Breast epithelium (tissue), 4 donors: ENCODE measurements at regions not wholly inside any gene's neighbourhood (a gene's known extent, or its start where the extent isn't known, plus 50 kb on each side); places are given as distances from the start of the nearest gene placed in this dataset.

ENCODE experiments used
- DNase-seq, 2 donors: peaks; one replicate each; pipeline ENCODE4 v3.0.0-alpha.2; 2019; ENCODE audit warnings: low spot score in 2 of 2
- H3K27ac ChIP-seq, 2 donors: fragments of 200-600 bp; sonication (generic) in 1 of 2; one replicate each; pipeline ENCODE4 v1.5.1; 2016 to 2019; ENCODE audit warnings: mild to moderate bottlenecking in 1 of 2
- H3K27me3 ChIP-seq, 2 donors: fragments of 200-600 bp; sonication (generic) in 1 of 2; one replicate each; pipeline versions ENCODE4 v1.5.1 to v1.6.0; 2017 to 2019; ENCODE audit warnings: control low read depth in 1 of 2, mild to moderate bottlenecking in 1 of 2
- H3K36me3 ChIP-seq: fragments of 200-600 bp; one replicate; pipeline ENCODE4 v1.5.1; 2019
- H3K4me1 ChIP-seq, 2 donors: fragments of 200-600 bp; sonication (generic); one replicate each; pipeline ENCODE4 v1.5.1; 2016 to 2019; ENCODE audit warnings: control low read depth in 1 of 2
- H3K4me3 ChIP-seq, 3 donors: fragments of 200-600 bp; sonication (generic); 1 replicate in 2 of 3; 2 replicates in 1 of 3; pipeline ENCODE4 v1.5.1; 2016 to 2019; ENCODE audit warnings: mild to moderate bottlenecking in 3 of 3, moderate library complexity in 2 of 3
- H3K9me3 ChIP-seq, 2 donors: fragments of 200-600 bp; sonication (generic) in 1 of 2; one replicate each; pipeline ENCODE4 v1.5.1; 2016 to 2019; ENCODE audit warnings: control low read depth in 1 of 2
- CTCF ChIP-seq, 3 donors: fragments of 450-650 bp; IDR thresholded peaks; one replicate each; pipeline ENCODE4 v1.5.1; 2016 to 2017; ENCODE audit warnings: antibody characterized with exemption in 3 of 3, mild to moderate bottlenecking in 3 of 3, moderate library complexity in 3 of 3
- POLR2A ChIP-seq: fragments of 450-650 bp; IDR thresholded peaks from one replicate; pipeline ENCODE4 v1.6.1; 2016; ENCODE audit warnings: antibody characterized with exemption, mild to moderate bottlenecking, moderate library complexity
- POLR2AphosphoS5 ChIP-seq, 3 donors: sonication (generic); formaldehyde crosslinking; IDR thresholded peaks; one replicate each; pipeline ENCODE4 v1.6.1; 2017; ENCODE audit warnings: antibody characterized with exemption in 3 of 3
- intact Hi-C: fragments of 100-400 bp; cut with DNase I; formaldehyde crosslinking; loops from one replicate; pipeline ENCODE4 v1.15.1; 2023; ENCODE audit warnings: low total_unique reads

GRCh38 chr3:3627114-3627513, 172.1 kb upstream of the LRRN1 start:
- TF ChIP-seq CTCF (IDR thresholded peaks at IDR 0.05) (no peak), POLR2AphosphoS5 (IDR thresholded peaks at IDR 0.05) (no peak), POLR2A (no peak)
- peaks cover 4 to 6% of the 10 kb centered on the region in 2 donors for H3K9me3 ChIP-seq
- DNase-seq, result no peak
- no peak overlapping the region for H3K4me3 ChIP-seq
- no peaks in the 10 kb centered on the region for H3K4me1 ChIP-seq
- no peaks in the 10 kb centered on the region for H3K36me3 ChIP-seq
- intact Hi-C loops, result no loop called here
- no peaks in the 10 kb centered on the region for H3K27me3 ChIP-seq
- H3K27ac ChIP-seq, result no peak overlapping the region

- H3K4me1 ChIP-seq, result no peaks in the 10 kb centered on the region
- H3K9me3 ChIP-seq, result peaks cover 4 to 6% of the 10 kb centered on the region in 2 donors
- no peak overlapping the region for H3K27ac ChIP-seq
- intact Hi-C loops, result no loop called here
- H3K36me3 ChIP-seq, result no peaks in the 10 kb centered on the region
- DNase-seq, result no peak
- H3K27me3 ChIP-seq, result no peaks in the 10 kb centered on the region
- no peak overlapping the region for H3K4me3 ChIP-seq
- TF ChIP-seq POLR2A, result no peak
- TF ChIP-seq CTCF (IDR thresholded peaks at IDR 0.05), result no peak
- TF ChIP-seq POLR2AphosphoS5 (IDR thresholded peaks at IDR 0.05), result no peak
These were observed 173.5 kb upstream of the LRRN1 start for GRCh38 chr3:3625544-3626271.

- Histone ChIP-seq H3K4me1 (no peaks in the 10 kb centered on the region), H3K27ac (no peak overlapping the region), H3K27me3 (no peaks in the 10 kb centered on the region), H3K9me3 (peaks cover 4 to 6% of the 10 kb centered on the region in 2 donors), H3K4me3 (no peak overlapping the region), H3K36me3 (no peaks in the 10 kb centered on the region)
- intact Hi-C loops, result no loop called here
- TF ChIP-seq POLR2A, result no peak
- TF ChIP-seq CTCF (IDR thresholded peaks at IDR 0.05), result no peak
- TF ChIP-seq POLR2AphosphoS5 (IDR thresholded peaks at IDR 0.05), result no peak
- DNase-seq, result no peak
These were observed 179.4 kb upstream of the LRRN1 start for GRCh38 chr3:3619815-3620214.

- H3K27me3 ChIP-seq, result no peaks in the 10 kb centered on the region
- no peak for DNase-seq
- intact Hi-C loops, result no loop called here
- H3K9me3 ChIP-seq, result peaks cover 4 to 6% of the 10 kb centered on the region in 2 donors
- H3K4me1 ChIP-seq, result no peaks in the 10 kb centered on the region
- no peak overlapping the region for H3K4me3 ChIP-seq
- H3K36me3 ChIP-seq, result no peaks in the 10 kb centered on the region
- H3K27ac ChIP-seq, result no peak overlapping the region
- TF ChIP-seq CTCF (IDR thresholded peaks at IDR 0.05), result no peak
- TF ChIP-seq POLR2AphosphoS5 (IDR thresholded peaks at IDR 0.05), result no peak
- TF ChIP-seq POLR2A, result no peak
These were observed 180.6 kb upstream of the LRRN1 start for GRCh38 chr3:3618623-3619022.

GRCh38 chr3:3615533-3615932, 183.7 kb upstream of the LRRN1 start:
- intact Hi-C loops, result no loop called here
- Histone ChIP-seq H3K27me3 (no peaks in the 10 kb centered on the region), H3K4me1 (no peaks in the 10 kb centered on the region), H3K36me3 (no peaks in the 10 kb centered on the region), H3K9me3 (no peaks in the 10 kb centered on the region), H3K4me3 (no peak overlapping the region), H3K27ac (no peak overlapping the region)
- no peak for TF ChIP-seq POLR2A
- no peak for TF ChIP-seq POLR2AphosphoS5 (IDR thresholded peaks at IDR 0.05)
- no peak for TF ChIP-seq CTCF (IDR thresholded peaks at IDR 0.05)
- DNase-seq, result no peak
